OCI-LY7 (cell line): ENCODE measurements at regions not wholly inside any gene's neighbourhood (a gene's known extent, or its start where the extent isn't known, plus 50 kb on each side); places are given as distances from the start of the nearest gene placed in this dataset.

ENCODE experiments used
- BruUV-seq: library from RNA; stranded (reverse); fragments of 400-500 nt; replicated peaks from 2 replicates; lab custom pipeline; 2021; lab: Mats Ljungman, UMichigan
- CTCF ChIA-PET: fragments of 300-600 bp; sonication (Branson Sonifier 250); formaldehyde crosslinking; loops from one replicate; lab custom pipeline; 2022; ENCODE audit warnings: antibody characterized with exemption; ENCODE audit not compliant: unreplicated experiment; lab: Charles Lee
- POLR2A ChIA-PET: fragments of 300-600 bp; sonication (Branson Sonifier 250); formaldehyde crosslinking; loops from one replicate; lab custom pipeline; 2022; ENCODE audit warnings: antibody characterized with exemption; lab: Charles Lee
- DNase-seq: peaks from one replicate; pipeline ENCODE4 v3.0.0-alpha.2; 2015; ENCODE audit warnings: low spot score
- H2AFZ ChIP-seq: fragments of 200-600 bp; sonication (generic), shearing (Covaris generic); 2 replicates; pipeline ENCODE4 v1.6.1; 2014; ENCODE audit warnings: mild to moderate bottlenecking, antibody characterized with exemption, low read length, moderate library complexity
- H3K27ac ChIP-seq: fragments of 200-600 bp; sonication (generic); 2 replicates; pipeline ENCODE4 v1.5.1; 2014; ENCODE audit warnings: mixed run types, low read depth, mild to moderate bottlenecking, moderate library complexity, low read length, inconsistent platforms; ENCODE audit not compliant: poor library complexity, severe bottlenecking
- H3K36me3 ChIP-seq: fragments of 200-600 bp; sonication (generic); 2 replicates; pipeline ENCODE4 v1.6.1; 2014; ENCODE audit warnings: mild to moderate bottlenecking, antibody characterized with exemption, low read length, moderate library complexity, mixed read lengths; ENCODE audit not compliant: insufficient read depth
- H3K4me1 ChIP-seq: fragments of 200-600 bp; sonication (generic); 2 replicates; pipeline ENCODE4 v1.5.1; 2014; ENCODE audit warnings: mild to moderate bottlenecking, low read length; ENCODE audit not compliant: insufficient read depth, poor library complexity, severe bottlenecking
- H3K4me2 ChIP-seq: fragments of 200-600 bp; sonication (generic); 2 replicates; pipeline ENCODE4 v1.6.1; 2014; ENCODE audit warnings: mild to moderate bottlenecking, low read length
- H3K4me3 ChIP-seq: fragments of 200-600 bp; sonication (generic); 2 replicates; pipeline ENCODE4 v1.5.1; 2014; ENCODE audit warnings: mild to moderate bottlenecking, low read depth, low read length; ENCODE audit not compliant: poor library complexity, severe bottlenecking
- H3K79me2 ChIP-seq: fragments of 200-600 bp; sonication (generic); 2 replicates; pipeline ENCODE4 v1.6.1; 2016; ENCODE audit warnings: low read depth, mild to moderate bottlenecking, low read length, moderate library complexity, mixed read lengths; ENCODE audit not compliant: insufficient read depth
- H3K9me2 ChIP-seq: fragments of 200-600 bp; sonication (generic); 2 replicates; pipeline ENCODE4 v1.6.1; 2016; ENCODE audit warnings: mild to moderate bottlenecking, low read length, mixed read lengths; ENCODE audit not compliant: insufficient read depth
- H3K9me3 ChIP-seq: fragments of 200-600 bp; sonication (generic); 2 replicates; pipeline ENCODE4 v1.6.1; 2014; ENCODE audit warnings: mild to moderate bottlenecking, mixed run types, low read length, mixed read lengths
- H4K20me1 ChIP-seq: fragments of 200-600 bp; sonication (generic); 2 replicates; pipeline ENCODE4 v1.6.1; 2014; ENCODE audit warnings: mild to moderate bottlenecking, antibody characterized with exemption, low read length, moderate library complexity, mixed read lengths; ENCODE audit not compliant: insufficient read depth
- CTCF ChIP-seq: fragments of 200-600 bp; sonication (generic); conservative IDR thresholded peaks from 2 replicates; pipeline ENCODE4 v1.5.1; 2014; ENCODE audit warnings: mild to moderate bottlenecking, antibody characterized with exemption, low read length, moderate library complexity, mixed read lengths
- EZH2phosphoT487 ChIP-seq: fragments of 200-600 bp; sonication (generic); IDR thresholded peaks from 2 replicates; pipeline ENCODE4 v1.6.1; 2018; ENCODE audit warnings: low read depth, borderline replicate concordance, mild to moderate bottlenecking, mixed run types, antibody characterized with exemption, low read length, moderate library complexity, mixed read lengths
- intact Hi-C: fragments of 100-400 bp; cut with micrococcal nuclease; formaldehyde crosslinking; loops from one replicate; pipeline ENCODE4 v1.10.0; 2022; ENCODE audit not compliant: unreplicated experiment

GRCh38 chr18:22268641-22269128 lies 99.3 kb downstream of the GATA6 start:
- Histone ChIP-seq H3K9me3 (no peaks in the 10 kb centered on the region), H3K27ac (no peak overlapping the region), H2AFZ (no peak overlapping the region), H3K9me2 (no peaks in the 10 kb centered on the region), H3K4me1 (no peaks in the 10 kb centered on the region), H3K36me3 (no peaks in the 10 kb centered on the region), H3K79me2 (no peaks in the 10 kb centered on the region), H3K4me2 (no peak overlapping the region), H4K20me1 (no peaks in the 10 kb centered on the region), H3K4me3 (no peak overlapping the region)
- BruUV-seq, result no TSS peak
- no peak for DNase-seq
- CTCF ChIA-PET, result no interaction called here
- POLR2A ChIA-PET, result interaction anchor here (1.1 kb wide), 1 partner anchor 10 kb away, joined by 3 read pairs; no protein-coding TSS in a partner anchor
- intact Hi-C loops, result no loop called here
- no peak for TF ChIP-seq EZH2phosphoT487
- TF ChIP-seq CTCF, result no peak

- no peak overlapping the region for H3K27ac ChIP-seq
- POLR2A ChIA-PET, result no interaction called here
- no peaks in the 10 kb centered on the region for H3K4me1 ChIP-seq
These were observed 98.3 kb downstream of the GATA6 start for GRCh38 chr18:22267697-22268096.

More at GRCh38 chr18:22267697-22268096, 98.3 kb downstream of the GATA6 start:
- no peak overlapping the region for H3K4me3 ChIP-seq
- H3K79me2 ChIP-seq, result no peaks in the 10 kb centered on the region
- H2AFZ ChIP-seq, result no peak overlapping the region
- CTCF ChIA-PET, result no interaction called here
- H4K20me1 ChIP-seq, result no peaks in the 10 kb centered on the region
- no peak overlapping the region for H3K4me2 ChIP-seq
- BruUV-seq, result no TSS peak
- H3K36me3 ChIP-seq, result no peaks in the 10 kb centered on the region
- intact Hi-C loops, result no loop called here
- no peaks in the 10 kb centered on the region for H3K9me2 ChIP-seq
- TF ChIP-seq CTCF, result no peak
- no peak for TF ChIP-seq EZH2phosphoT487
- DNase-seq, result no peak
- no peaks in the 10 kb centered on the region for H3K9me3 ChIP-seq
